GM12878 (cell line): ENCODE measurements at regions not wholly inside any gene's neighbourhood (a gene's known extent, or its start where the extent isn't known, plus 50 kb on each side); places are given as distances from the start of the nearest gene placed in this dataset.

ENCODE experiments used
- ATAC-seq: fragments of 200-7000 bp; cut with Tn5 transposase; 3 replicates; pipeline ENCODE4 v1.9.1; 2020; ENCODE audit warnings: mild to moderate bottlenecking, moderate library complexity
- BruUV-seq: library from RNA; stranded (reverse); fragments of 400-500 nt; replicated peaks from 2 replicates; lab custom pipeline; 2021; lab: Mats Ljungman, UMichigan
- CTCF ChIA-PET: fragments of 300-600 bp; sonication (Branson Sonifier 250); formaldehyde crosslinking; extraction: SDS; loops from one replicate; lab custom pipeline; 2021; ENCODE audit warnings: inconsistent platforms; lab: Yijun Ruan, JAX
- POLR2A ChIA-PET: fragments of 350-600 bp; formaldehyde crosslinking; extraction: SDS; loops from one replicate; lab custom pipeline; 2021; ENCODE audit warnings: inconsistent platforms; lab: Charles Lee
- RAD21 ChIA-PET: fragments of 300-600 bp; sonication (Branson Sonifier 250); formaldehyde crosslinking; loops from one replicate; lab custom pipeline; 2023; ENCODE audit warnings: antibody characterized with exemption; ENCODE audit not compliant: unreplicated experiment; lab: Charles Lee
- SMC1A ChIA-PET: fragments of 300-600 bp; sonication (Branson Sonifier 250); formaldehyde crosslinking; loops from one replicate; lab custom pipeline; 2023; ENCODE audit not compliant: unreplicated experiment, uncharacterized antibody; lab: Charles Lee
- DNase-seq: peaks from one replicate; pipeline ENCODE4 v3.0.0-alpha.2; 2011; ENCODE audit warnings: low read depth, low spot score
- FAIRE-seq: peaks from 3 replicates; lab custom pipeline; 2011; peaks lifted over from hg19 to GRCh38; lab: Jason Lieb, UNC
- H2AFZ ChIP-seq: 2 replicates; pipeline ENCODE4 v1.6.0; 2011; ENCODE audit warnings: low read depth, low read length, control low read depth; ENCODE audit not compliant: control insufficient read depth
- H3K27ac ChIP-seq: 2 replicates; pipeline ENCODE4 v1.5.1; 2011; ENCODE audit warnings: control low read depth; ENCODE audit not compliant: control insufficient read depth, insufficient read depth
- H3K27me3 ChIP-seq, 2 experiments: replicated peaks in 1 of 2; 2 replicates each; pipeline versions ENCODE4 v1.6.0 to v1.6.1; 2011; ENCODE audit warnings: low read length in 1 of 2; ENCODE audit not compliant: control insufficient read depth in 2 of 2, insufficient read depth in 2 of 2
- H3K36me3 ChIP-seq, 2 experiments: 2 replicates each; pipeline ENCODE4 v1.5.1; 2011; ENCODE audit warnings: low read length in 1 of 2; ENCODE audit not compliant: control insufficient read depth in 2 of 2, insufficient read depth in 2 of 2
- H3K4me1 ChIP-seq: 2 replicates; pipeline ENCODE4 v1.6.1; 2011; ENCODE audit warnings: mild to moderate bottlenecking, low read length, moderate library complexity, mixed read lengths; ENCODE audit not compliant: control insufficient read depth, insufficient read depth
- H3K4me2 ChIP-seq: 2 replicates; pipeline ENCODE4 v1.6.0; 2011; ENCODE audit warnings: control low read depth; ENCODE audit not compliant: control insufficient read depth, insufficient read depth
- H3K4me3 ChIP-seq: fragments of 200-600 bp; sonication (generic); 2 replicates; pipeline ENCODE4 v1.5.1; 2016
- H3K79me2 ChIP-seq: 2 replicates; pipeline ENCODE4 v1.6.0; 2011; ENCODE audit warnings: low read length; ENCODE audit not compliant: control insufficient read depth, insufficient read depth
- H3K9ac ChIP-seq: 2 replicates; pipeline ENCODE4 v1.8.0; 2011; ENCODE audit warnings: low read length, control low read depth, mixed read lengths; ENCODE audit not compliant: control insufficient read depth, insufficient read depth
- H3K9me3 ChIP-seq: replicated peaks from 3 replicates; pipeline ENCODE4 v1.5.1; 2011; ENCODE audit warnings: mild to moderate bottlenecking, low read length; ENCODE audit not compliant: control insufficient read depth, insufficient read depth
- H4K20me1 ChIP-seq: 2 replicates; pipeline ENCODE4 v1.6.0; 2011; ENCODE audit not compliant: control insufficient read depth, insufficient read depth
- CEBPB ChIP-seq, 2 experiments: fragments of 150-350 bp in 1 of 2; IDR thresholded peaks; 2 replicates each; pipeline ENCODE4 v1.6.1; 2012 to 2014; ENCODE audit warnings: low read depth in 2 of 2, low read length in 2 of 2, borderline replicate concordance in 1 of 2, inconsistent platforms in 1 of 2
- DPF2 ChIP-seq: fragments of 450-650 bp; IDR thresholded peaks from 2 replicates; pipeline ENCODE4 v1.6.1; 2017; ENCODE audit warnings: mild to moderate bottlenecking
- ESRRA ChIP-seq: IDR thresholded peaks from 2 replicates; pipeline ENCODE4 v1.6.1; 2012; ENCODE audit warnings: mild to moderate bottlenecking, low read length, improper control_type of control experiment
- EZH2 ChIP-seq: IDR thresholded peaks from 2 replicates; pipeline ENCODE4 v1.6.1; 2012; ENCODE audit warnings: low read depth, mild to moderate bottlenecking, control low read depth, inconsistent platforms, low read length, borderline replicate concordance; ENCODE audit not compliant: control insufficient read depth
- IKZF2 ChIP-seq, 2 experiments: fragments of 450-650 bp; IDR thresholded peaks; 2 replicates each; pipeline ENCODE4 v1.6.1; 2017; ENCODE audit warnings: mild to moderate bottlenecking in 2 of 2, moderate library complexity in 2 of 2
- MXI1 ChIP-seq: fragments of 150-350 bp; IDR thresholded peaks from 2 replicates; pipeline ENCODE4 v1.6.1; 2011; ENCODE audit warnings: low read depth, mild to moderate bottlenecking, inconsistent platforms, low read length, improper control_type of control experiment
- PML ChIP-seq: IDR thresholded peaks from 2 replicates; pipeline ENCODE4 v1.6.1; 2012; ENCODE audit warnings: low read length, inconsistent platforms
- RFX5 ChIP-seq: IDR thresholded peaks from 2 replicates; pipeline ENCODE4 v1.6.1; 2011; ENCODE audit warnings: low read depth, low read length, improper control_type of control experiment
- SMC3 ChIP-seq: IDR thresholded peaks from 2 replicates; pipeline ENCODE4 v1.6.1; 2011; ENCODE audit warnings: low read length, improper control_type of control experiment, borderline replicate concordance
- SUPT20H ChIP-seq: IDR thresholded peaks from 2 replicates; pipeline ENCODE4 v1.6.1; 2011; ENCODE audit warnings: low read depth, mild to moderate bottlenecking, low read length, moderate library complexity, borderline replicate concordance; ENCODE audit not compliant: control insufficient read depth
- ZNF207 ChIP-seq: fragments of 450-650 bp; IDR thresholded peaks from 2 replicates; pipeline ENCODE4 v1.6.1; 2014; ENCODE audit warnings: antibody characterized with exemption, mild to moderate bottlenecking, borderline replicate concordance
- WGBS: methylation state at CpG from one replicate; pipeline ENCODE4 v1.1.6; 2016; ENCODE audit warnings: low lambda C conversion rate; ENCODE audit not compliant: insufficient replicate concordance, insufficient coverage; ENCODE audit errors: missing lambda C conversion rate; 5-methylcytosine and 5-hydroxymethylcytosine counted together
- in situ Hi-C: fragments of 300-500 bp; cut with MboI; formaldehyde crosslinking; loops from 9 replicates; pipeline ENCODE4 v1.14.3; 2018; ENCODE audit warnings: mixed read lengths
- intact Hi-C: fragments of 100-400 bp; cut with micrococcal nuclease; formaldehyde crosslinking; loops from one replicate; pipeline ENCODE4 v1.14.2; 2022; ENCODE audit not compliant: unreplicated experiment
- TF ChIP-seq, protein P1 (sequence below): fragments of 450-650 bp; formaldehyde crosslinking; IDR thresholded peaks from 2 replicates; pipeline ENCODE4 v1.5.0; 2022; ENCODE audit warnings: mild to moderate bottlenecking, missing genetic modification characterization
- TF ChIP-seq, protein P2 (sequence below), 3 experiments: IDR thresholded peaks in 2 of 3; conservative IDR thresholded peaks in 1 of 3; 2 replicates each; pipeline ENCODE4 v1.5.1; 2011; ENCODE audit warnings: low read depth in 3 of 3, low read length in 3 of 3, mild to moderate bottlenecking in 3 of 3, control low read depth in 2 of 3, moderate library complexity in 2 of 3, inconsistent platforms in 1 of 3, mixed read lengths in 1 of 3; ENCODE audit not compliant: control insufficient read depth in 2 of 3, insufficient read depth in 1 of 3; ENCODE audit errors: extremely low read depth in 1 of 3
- TF ChIP-seq, protein P3 (sequence below): IDR thresholded peaks from 2 replicates; pipeline ENCODE4 v1.6.1; 2011; ENCODE audit warnings: borderline replicate concordance, low read depth, mild to moderate bottlenecking, moderate library complexity, mixed read lengths, low read length; ENCODE audit not compliant: insufficient read depth; ENCODE audit errors: extremely low read length
- TF ChIP-seq, protein P4 (sequence below): IDR thresholded peaks from 2 replicates; pipeline ENCODE4 v1.6.1; 2011; ENCODE audit warnings: low read depth, mild to moderate bottlenecking, low read length, moderate library complexity, borderline replicate concordance; ENCODE audit errors: extremely low read depth
- TF ChIP-seq, protein P5 (sequence below): IDR thresholded peaks from 2 replicates; pipeline ENCODE4 v1.6.1; 2012; ENCODE audit warnings: low read depth, low read length, improper control_type of control experiment

DNA sequence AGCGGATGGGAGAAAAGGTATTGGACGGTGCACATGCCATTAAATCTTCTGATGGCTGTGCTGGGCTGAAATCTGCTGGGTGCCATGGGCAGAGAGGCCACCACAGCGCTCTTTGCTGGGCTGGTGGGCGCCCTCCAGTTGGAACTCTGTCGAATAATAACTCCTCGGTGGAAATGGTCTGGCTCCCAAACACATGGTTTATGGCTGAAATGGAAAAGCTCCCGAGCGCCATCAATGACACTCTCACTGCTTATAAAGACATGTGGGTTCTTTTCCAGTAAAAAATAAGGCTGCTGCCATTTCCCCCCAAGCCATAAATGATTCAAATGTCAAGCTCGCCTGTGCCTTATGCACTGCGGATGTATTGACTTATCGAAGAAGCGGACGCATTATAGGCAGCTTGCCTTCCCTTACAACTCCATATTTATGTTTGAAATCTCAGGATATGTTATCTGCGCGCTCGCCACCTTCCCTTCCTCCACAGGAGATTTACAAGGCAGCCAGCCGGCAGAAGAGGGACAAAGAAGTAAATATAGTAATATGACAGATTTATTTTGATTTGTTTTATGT is 239.0 kb upstream of the MKI67 start (continued):
- TF ChIP-seq, protein P1, sequence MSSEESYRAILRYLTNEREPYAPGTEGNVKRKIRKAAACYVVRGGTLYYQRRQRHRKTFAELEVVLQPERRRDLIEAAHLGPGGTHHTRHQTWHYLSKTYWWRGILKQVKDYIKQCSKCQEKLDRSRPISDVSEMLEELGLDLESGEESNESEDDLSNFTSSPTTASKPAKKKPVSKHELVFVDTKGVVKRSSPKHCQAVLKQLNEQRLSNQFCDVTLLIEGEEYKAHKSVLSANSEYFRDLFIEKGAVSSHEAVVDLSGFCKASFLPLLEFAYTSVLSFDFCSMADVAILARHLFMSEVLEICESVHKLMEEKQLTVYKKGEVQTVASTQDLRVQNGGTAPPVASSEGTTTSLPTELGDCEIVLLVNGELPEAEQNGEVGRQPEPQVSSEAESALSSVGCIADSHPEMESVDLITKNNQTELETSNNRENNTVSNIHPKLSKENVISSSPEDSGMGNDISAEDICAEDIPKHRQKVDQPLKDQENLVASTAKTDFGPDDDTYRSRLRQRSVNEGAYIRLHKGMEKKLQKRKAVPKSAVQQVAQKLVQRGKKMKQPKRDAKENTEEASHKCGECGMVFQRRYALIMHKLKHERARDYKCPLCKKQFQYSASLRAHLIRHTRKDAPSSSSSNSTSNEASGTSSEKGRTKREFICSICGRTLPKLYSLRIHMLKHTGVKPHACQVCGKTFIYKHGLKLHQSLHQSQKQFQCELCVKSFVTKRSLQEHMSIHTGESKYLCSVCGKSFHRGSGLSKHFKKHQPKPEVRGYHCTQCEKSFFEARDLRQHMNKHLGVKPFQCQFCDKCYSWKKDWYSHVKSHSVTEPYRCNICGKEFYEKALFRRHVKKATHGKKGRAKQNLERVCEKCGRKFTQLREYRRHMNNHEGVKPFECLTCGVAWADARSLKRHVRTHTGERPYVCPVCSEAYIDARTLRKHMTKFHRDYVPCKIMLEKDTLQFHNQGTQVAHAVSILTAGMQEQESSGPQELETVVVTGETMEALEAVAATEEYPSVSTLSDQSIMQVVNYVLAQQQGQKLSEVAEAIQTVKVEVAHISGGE (CRISPR knock-in tag), result no peak
- TF ChIP-seq MXI1, result no peak

DNA sequence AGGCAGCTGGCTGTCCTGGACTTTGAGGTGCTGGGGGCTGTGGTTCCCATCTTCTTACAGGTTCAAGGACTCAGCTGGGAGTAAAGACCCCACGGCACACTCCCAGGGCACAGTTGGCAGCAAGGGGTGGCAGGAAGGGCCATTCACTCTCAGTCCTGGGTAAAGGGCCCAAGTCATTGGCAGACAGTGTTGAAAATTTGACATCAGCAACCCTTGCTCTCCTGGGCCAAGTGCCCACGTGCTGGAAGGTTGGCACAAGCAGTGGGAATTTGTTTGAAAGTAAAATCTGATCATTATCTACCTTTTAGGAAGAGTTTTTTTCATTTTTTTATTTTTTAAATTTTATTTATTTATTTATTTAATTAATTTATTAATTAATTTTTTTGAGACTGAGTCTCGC is 241.6 kb upstream of the MKI67 start:
- Histone ChIP-seq H3K4me2 (no peak overlapping the region), H3K27ac (no peak overlapping the region), H3K36me3 (no peaks in the 10 kb centered on the region), H3K27me3 (no peaks in the 10 kb centered on the region), H3K79me2 (no peaks in the 10 kb centered on the region), H3K9ac (no peak overlapping the region), H3K4me3 (no peak overlapping the region), H3K4me1 (no peaks in the 10 kb centered on the region; the same call in 1 of the 2 replicates), H4K20me1 (no peaks in the 10 kb centered on the region), H3K9me3 (no peaks in the 10 kb centered on the region), H2AFZ (no peak overlapping the region)
- BruUV-seq, result no TSS peak
- ChIA-PET POLR2A (no interaction called here), RAD21 (no interaction called here), CTCF (no interaction called here), SMC1A (no interaction called here)
- 0% methylated on average over 3 of the region's 3 CpGs for WGBS
- ATAC-seq (no peak), FAIRE-seq (no peak), DNase-seq (no peak)
- intact Hi-C loops, result no loop called here
- in situ Hi-C loops, result no loop called here
- TF ChIP-seq, protein P2, sequence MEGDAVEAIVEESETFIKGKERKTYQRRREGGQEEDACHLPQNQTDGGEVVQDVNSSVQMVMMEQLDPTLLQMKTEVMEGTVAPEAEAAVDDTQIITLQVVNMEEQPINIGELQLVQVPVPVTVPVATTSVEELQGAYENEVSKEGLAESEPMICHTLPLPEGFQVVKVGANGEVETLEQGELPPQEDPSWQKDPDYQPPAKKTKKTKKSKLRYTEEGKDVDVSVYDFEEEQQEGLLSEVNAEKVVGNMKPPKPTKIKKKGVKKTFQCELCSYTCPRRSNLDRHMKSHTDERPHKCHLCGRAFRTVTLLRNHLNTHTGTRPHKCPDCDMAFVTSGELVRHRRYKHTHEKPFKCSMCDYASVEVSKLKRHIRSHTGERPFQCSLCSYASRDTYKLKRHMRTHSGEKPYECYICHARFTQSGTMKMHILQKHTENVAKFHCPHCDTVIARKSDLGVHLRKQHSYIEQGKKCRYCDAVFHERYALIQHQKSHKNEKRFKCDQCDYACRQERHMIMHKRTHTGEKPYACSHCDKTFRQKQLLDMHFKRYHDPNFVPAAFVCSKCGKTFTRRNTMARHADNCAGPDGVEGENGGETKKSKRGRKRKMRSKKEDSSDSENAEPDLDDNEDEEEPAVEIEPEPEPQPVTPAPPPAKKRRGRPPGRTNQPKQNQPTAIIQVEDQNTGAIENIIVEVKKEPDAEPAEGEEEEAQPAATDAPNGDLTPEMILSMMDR (IDR thresholded peaks at IDR 0.05 in 2 of 3, conservative IDR thresholded peaks at IDR 0.05 in 1 of 3; ENCODE audit: control insufficient read depth in 2 of 3, extremely low read depth in 1 of 3, insufficient read depth in 1 of 3, low read depth in 3 of 3, low read length in 3 of 3), result no peak
- TF ChIP-seq SUPT20H, result no peak
- TF ChIP-seq IKZF2 (IDR thresholded peaks at IDR 0.05), result no peak
- no peak for TF ChIP-seq PML
- TF ChIP-seq, protein P3, sequence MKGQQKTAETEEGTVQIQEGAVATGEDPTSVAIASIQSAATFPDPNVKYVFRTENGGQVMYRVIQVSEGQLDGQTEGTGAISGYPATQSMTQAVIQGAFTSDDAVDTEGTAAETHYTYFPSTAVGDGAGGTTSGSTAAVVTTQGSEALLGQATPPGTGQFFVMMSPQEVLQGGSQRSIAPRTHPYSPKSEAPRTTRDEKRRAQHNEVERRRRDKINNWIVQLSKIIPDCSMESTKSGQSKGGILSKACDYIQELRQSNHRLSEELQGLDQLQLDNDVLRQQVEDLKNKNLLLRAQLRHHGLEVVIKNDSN, result no peak
- TF ChIP-seq EZH2, result no peak
- TF ChIP-seq ESRRA, result no peak
- no peak for TF ChIP-seq CEBPB (IDR thresholded peaks at IDR 0.05; ENCODE audit: borderline replicate concordance in 1 of 2, low read depth in 2 of 2, low read length in 2 of 2)
- TF ChIP-seq, protein P4, sequence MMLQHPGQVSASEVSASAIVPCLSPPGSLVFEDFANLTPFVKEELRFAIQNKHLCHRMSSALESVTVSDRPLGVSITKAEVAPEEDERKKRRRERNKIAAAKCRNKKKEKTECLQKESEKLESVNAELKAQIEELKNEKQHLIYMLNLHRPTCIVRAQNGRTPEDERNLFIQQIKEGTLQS, result no peak
- TF ChIP-seq, protein P5, sequence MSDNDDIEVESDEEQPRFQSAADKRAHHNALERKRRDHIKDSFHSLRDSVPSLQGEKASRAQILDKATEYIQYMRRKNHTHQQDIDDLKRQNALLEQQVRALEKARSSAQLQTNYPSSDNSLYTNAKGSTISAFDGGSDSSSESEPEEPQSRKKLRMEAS, result no peak
- TF ChIP-seq ZNF207, result no peak
- no peak for TF ChIP-seq DPF2
- TF ChIP-seq SMC3, result no peak
- TF ChIP-seq RFX5, result no peak
